HG02623 (cell line): ENCODE measurements at regions not wholly inside any gene's neighbourhood (a gene's known extent, or its start where the extent isn't known, plus 50 kb on each side); places are given as distances from the start of the nearest gene placed in this dataset.

ENCODE experiments used
- ATAC-seq: cut with Tn5 transposase; IDR thresholded peaks from one replicate; pipeline ENCODE4 v1.9.1; 2021; ENCODE audit warnings: moderate library complexity; ENCODE audit not compliant: unreplicated experiment

DNA sequence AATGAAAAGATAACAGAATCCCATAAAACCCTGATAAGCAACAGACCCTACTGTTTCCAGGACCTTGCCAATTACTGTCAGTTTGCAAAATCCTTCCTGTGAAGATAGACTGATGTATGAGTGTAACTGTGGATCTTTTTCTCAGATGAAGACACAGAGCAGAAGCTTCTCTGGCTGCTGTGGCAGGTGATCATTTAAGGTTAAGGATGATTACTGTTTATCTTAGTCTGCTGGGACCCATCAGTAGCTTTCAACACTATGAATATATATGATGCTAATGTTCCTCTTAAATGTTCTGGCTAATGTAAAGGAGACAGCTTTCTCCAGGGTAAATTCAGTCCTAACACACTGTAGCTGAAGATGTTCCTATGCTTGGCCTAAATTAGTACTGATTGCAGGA is 56.0 kb upstream of the CTTNBP2 start:
- no peak for ATAC-seq

DNA sequence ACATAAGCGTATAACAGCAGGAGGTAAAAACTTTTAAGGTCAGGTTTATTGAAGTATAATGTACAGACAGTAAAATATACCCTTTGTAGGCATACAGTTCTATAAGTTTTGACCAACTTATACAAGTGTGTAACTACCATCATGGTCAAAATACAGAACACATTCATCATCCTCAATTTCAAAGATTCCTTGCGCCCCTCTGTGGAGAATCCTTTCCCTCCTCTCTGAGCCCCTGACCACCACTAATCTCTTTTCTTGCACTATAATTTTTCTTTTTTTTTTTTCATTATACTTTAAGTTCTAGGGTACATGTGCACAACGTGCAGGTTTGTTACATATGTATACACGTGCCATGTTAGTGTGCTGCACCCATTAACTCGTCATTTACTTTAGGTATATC is 58.1 kb upstream of the CTTNBP2 start:
- ATAC-seq = no peak

DNA sequence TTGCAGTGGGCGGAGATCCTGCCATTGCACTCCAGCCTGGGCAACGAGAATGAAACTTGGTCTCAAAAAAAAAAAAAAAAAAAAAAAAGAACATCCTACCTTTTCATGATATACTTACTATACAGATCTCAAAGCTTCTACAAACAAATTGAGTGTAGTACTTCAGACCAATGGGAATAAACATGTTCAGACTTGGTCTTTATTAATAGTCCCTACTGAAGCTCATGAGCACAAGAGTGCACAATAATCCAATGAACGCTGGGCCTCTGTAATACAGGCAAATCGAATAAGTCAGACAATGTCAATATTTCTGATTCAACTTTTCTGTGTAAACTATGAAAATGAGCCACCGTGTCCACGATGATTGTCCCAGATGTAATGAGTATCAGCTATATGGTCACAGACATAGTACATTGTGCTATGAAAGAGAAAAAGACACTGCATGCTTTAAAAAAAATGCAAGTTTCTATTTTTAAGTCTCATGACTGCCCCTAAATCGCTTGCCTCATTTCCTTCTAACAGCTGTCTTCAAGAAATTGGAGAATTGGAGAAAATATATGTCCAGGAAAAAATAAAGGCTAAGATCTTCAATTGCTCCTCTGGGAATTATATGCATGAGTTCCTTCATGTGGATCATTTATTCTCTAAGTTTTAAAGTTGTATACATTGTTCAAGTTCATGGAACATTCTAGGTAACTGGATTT is 64.0 kb upstream of the CTTNBP2 start:
- no peak for ATAC-seq

DNA sequence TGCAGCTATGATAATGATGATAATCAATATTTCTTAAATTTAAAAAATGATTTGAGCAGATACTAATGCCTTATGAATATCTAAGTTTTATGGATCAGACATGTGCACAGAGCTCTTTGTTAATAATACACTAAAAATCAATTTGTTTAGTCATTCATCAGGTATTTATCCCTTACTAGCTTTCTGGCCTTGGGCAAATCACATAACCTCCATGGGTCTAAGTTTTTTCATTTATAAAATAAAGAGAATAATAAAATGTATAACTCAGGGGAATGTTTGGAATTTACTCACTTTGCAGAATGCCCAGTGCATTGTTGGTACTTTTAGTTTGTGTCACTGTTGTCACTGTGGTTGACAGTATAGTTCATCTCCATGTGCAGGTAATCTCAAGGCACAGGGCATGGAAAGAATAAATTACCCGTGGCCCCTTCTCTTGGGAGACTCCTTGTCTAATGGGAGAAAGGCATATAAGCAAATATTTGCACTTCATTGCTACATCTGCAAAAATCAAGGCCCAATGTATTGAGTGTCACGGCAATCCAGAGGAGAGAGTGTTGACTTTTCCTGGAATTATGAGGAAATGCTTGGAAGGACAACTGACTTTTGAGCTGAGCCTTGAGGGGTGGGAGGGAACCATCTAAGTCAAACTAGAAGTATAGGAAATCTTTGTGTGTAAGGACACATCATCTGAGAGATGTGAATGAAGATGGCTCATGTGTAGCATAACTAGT is 64.7 kb upstream of the CTTNBP2 start:
- no peak for ATAC-seq

DNA sequence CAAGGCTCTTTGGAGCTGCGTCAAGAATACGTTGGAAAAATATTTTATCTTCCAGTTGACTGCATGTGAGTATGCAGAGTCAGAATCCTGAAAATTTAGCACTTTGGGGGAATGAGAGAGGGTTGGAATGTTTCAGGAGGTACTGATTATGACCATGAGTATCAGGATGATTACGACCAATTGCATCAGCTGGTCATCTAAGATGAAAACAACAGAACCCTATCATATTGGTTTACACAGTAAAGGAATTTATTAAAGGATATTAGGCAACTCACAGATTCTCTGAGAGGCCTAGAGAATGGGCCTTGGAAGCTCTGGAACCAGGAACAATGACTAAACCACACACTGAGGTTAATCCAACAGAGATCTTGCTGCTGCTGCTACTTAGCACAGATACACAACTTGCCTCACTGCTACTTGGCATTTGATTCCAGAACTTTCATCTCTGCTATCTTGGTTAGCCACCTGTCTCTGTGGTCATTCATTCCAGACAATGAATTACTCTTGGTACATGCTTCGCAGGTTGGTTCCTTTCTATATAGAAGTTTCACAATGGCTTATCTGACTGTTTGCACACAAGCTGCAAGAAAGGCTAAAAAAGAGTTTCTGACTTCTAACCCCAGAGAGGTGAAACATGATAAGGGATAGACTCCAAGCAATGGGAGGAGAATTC is 68.0 kb upstream of the CTTNBP2 start:
- ATAC-seq = no peak

DNA sequence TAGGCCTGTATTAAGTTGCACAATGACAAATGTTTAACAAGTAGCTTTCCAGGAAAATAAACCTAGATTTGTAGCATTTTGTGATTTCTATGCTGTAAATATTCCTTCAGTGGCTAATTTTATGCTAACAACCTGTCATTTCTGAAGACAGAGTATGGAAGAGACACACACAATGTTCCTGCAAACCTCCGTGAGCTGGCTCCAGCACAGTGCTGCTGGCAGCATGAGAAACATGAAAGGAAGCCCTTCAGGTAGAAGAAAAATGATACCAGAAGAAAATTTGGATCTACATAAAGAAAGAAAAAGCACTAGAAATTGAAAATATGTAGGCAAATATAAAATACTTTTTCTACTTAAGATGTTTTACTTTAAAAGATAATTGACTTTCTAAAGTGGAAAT is 69.5 kb upstream of the CTTNBP2 start:
- no peak for ATAC-seq

DNA sequence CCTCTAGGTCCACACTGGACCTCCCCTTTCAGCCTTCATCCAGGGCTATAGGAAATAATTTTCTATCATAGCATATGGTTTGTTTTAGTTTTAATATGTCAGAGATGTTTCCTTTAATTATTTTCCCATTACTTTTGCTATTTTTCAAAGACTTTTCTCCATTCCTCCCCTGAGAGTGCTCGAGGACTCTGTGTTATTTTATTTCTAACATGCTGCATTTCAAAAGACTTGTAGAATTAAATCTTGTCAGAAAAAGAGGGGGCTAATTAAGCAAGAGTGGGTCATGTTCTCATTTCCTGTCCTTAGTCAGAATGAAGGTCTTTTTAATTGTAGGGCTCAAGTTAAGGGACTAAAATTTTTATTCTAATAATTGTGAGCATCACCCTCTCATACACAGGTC is 71.6 kb upstream of the CTTNBP2 start:
- no peak for ATAC-seq

DNA sequence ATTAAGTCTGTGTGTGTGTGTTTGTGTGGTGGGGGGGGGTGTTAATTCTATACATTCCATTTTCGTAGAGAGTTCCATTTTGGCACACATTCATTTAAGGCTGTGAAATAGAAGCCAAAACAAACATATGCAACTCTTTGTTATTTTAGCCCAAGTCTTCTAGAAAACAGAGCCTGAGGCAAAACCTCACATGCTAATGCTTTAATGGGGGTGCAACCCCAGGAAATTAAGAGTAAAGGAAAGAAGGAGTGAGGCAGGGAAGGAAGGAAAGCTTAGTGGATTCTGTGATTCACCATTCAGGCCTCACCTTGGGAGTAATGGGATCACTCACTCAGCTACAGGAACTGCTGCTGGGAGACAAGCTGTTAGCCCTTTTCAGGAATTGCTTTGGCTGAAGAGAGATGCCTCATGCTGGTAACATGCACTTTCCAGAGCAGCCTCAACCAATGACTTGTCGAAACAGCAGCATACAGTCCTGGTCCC is 73.0 kb upstream of the CTTNBP2 start:
- no peak for ATAC-seq

DNA sequence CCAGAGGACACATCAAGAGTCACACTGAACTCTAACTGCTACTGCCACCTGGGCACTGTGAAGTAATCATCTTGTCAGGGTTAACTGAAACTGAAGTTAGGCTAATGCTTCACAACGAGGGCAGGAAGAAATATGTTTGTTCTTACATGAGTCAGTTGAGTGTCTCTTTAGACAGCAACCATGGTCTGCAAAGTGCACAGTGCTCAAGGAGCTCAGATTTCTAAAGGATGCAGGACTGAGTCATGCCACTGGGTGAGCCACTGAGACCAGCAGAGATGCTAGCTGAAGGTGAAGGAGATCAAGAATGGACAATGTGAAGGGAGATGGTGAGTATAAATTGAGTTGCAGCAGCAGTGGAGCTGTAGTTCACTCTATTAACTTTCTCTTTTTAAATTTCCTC is 76.0 kb upstream of the CTTNBP2 start:
- no peak for ATAC-seq

DNA sequence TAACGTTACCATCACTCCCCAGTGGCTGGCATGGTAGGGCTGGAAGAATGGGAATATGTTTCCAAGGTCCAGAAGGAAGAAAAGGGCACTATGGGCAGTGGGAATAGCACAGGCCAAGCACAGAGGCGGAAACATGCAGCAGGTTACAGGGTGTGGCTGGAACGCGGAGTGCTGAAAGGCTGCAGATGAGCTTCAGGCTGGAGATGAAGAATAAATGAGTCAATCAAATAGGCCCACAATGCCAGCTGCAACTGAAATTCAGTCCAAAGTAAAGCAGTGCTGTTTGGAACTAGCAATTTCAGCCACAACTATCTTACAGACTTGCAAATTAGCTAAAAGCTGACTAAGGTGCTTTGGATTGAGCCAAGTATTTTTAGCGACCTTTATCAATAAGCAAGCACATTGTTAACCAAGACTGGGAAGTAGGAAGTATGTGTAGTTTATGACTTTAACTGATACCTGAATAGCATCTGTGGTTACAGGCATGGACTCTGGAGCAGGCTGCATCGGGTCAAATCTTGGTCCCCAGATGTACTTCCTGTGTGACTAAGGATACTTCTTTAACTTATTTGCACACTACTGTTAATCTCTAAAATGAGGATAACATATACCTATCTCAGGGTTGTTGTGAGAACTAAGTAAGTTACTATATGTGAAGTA is 77.5 kb upstream of the CTTNBP2 start:
- ATAC-seq = no peak

DNA sequence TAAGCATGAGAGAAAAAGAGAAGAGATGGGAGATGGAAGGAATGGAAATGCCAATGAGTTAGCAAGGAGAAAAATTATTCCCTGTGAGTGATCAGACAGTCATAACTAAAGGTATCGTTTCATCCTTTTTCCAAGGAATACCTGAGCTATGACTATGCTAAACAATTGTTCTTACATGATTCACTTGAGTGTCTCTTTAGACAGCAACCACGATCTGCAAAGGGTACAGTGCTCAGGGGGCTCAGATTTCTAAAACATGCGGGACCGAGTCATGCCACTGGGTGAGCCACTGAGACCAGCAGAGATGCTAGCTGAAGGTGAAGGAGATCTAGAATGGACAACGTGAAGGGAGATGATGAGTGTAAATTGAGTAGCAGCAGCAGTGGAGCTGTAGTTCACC is 78.0 kb upstream of the CTTNBP2 start:
- no peak for ATAC-seq

DNA sequence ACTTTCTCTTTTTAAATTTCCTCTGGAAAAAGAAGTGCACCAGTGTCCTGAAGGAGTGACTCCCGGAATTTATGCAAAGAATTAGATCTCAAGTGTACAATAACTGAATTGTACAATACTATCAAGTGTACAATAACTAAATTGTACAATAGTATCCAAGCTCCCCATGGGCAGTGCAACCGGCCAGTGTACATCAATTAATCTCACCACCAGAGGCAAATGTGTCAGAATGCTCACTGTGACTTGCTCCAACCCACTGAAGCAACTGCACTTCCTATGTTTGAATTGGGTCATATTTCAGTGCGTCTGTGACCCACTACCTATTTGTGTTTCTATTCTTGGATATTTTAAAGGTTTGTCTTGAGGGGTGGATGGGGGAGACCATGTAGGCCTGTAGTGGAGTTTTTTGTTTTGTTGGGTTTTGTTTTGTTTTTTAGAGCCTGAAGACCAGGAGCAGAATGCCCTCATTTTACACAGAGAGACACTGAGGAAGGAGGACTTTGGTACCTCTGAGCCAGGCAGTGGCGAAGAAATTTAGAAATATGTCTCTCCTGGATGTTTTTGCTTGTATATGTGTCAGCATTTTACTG is 78.5 kb upstream of the CTTNBP2 start:
- no peak for ATAC-seq

DNA sequence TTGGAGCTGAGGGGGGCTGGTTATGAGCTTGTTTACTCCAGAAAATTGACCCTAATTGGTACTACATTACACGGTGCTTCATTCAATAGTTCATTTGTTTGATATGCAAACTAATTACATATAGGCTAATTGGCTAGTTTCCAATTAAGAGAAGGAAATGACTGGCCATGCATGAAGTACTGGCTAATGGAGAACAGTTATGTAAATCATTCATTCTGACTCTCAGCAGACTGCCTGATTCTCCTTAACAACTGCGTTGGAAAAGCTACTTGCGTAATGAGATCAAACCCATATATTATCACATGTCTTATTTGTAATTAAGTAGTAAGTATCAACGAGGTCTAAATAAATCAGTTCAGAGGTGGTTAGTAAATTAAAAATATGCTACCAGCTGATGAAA is 81.8 kb upstream of the CTTNBP2 start:
- no peak for ATAC-seq

DNA sequence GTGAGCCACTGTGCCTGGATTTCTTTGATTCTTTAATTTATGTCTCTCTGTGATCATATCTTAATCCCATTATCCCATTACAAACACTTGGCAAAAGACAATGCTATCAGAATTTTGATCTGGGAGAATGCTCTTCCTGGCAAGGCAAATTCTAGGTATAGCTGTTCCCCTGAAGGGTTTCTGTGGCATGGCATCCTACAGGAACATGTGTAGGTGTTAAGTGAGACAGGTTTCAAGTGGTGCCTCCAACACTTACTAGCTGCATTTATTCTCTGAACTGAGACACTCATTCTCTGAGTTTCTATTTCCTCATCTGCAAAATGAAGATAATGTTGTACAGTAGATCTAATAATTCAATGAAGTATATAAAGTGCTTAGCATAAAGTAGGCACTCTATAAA is 87.1 kb upstream of the CTTNBP2 start:
- ATAC-seq = no peak

DNA sequence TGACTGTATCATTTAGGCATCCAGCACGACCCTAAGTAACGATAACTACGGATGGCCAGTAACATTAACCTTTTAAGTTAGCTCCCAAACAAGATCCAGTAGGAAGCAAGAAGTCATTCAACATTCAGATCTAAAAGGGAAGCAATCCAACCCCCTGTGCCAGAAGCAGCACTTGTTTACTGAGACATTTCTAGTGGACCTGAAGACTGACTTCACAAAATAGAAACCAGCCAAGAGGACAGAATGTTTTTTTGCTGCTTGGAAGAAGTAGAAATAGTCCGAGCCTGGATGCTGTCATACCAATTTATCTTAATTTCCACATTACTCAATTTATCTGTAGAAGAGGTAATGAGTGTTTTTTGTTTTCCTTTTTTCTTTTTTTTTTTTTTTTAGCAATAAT is 88.0 kb upstream of the CTTNBP2 start:
- no peak for ATAC-seq

DNA sequence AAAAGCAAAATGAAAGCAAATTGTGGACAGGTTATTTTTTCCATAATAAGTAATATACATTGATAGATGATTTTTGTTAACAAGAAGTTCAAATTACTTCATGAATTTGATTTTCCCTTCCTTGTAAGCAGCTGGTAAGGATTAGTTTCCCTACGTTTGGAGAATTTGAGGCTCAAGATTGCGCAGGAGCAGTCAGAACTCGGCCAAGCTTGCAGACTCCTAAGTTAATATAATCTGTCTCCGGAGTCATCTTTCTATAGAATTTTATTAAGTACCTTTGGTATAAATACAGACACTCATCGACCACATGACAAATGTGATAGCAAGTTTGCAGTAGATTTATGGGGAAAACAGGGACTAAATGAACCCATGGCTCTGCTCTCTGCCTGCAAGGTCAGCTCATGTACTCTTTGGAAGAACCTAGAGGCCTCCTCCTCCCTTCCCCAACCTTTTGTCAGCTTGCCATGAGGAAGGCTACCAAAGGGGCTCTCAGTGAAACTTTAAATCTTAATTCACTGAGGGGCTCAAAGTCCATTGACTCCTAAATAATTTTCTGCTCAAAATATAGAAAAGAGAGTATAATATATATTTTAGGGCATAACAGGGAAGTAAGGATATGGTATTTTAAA is 89.2 kb upstream of the CTTNBP2 start:
- no peak for ATAC-seq

DNA sequence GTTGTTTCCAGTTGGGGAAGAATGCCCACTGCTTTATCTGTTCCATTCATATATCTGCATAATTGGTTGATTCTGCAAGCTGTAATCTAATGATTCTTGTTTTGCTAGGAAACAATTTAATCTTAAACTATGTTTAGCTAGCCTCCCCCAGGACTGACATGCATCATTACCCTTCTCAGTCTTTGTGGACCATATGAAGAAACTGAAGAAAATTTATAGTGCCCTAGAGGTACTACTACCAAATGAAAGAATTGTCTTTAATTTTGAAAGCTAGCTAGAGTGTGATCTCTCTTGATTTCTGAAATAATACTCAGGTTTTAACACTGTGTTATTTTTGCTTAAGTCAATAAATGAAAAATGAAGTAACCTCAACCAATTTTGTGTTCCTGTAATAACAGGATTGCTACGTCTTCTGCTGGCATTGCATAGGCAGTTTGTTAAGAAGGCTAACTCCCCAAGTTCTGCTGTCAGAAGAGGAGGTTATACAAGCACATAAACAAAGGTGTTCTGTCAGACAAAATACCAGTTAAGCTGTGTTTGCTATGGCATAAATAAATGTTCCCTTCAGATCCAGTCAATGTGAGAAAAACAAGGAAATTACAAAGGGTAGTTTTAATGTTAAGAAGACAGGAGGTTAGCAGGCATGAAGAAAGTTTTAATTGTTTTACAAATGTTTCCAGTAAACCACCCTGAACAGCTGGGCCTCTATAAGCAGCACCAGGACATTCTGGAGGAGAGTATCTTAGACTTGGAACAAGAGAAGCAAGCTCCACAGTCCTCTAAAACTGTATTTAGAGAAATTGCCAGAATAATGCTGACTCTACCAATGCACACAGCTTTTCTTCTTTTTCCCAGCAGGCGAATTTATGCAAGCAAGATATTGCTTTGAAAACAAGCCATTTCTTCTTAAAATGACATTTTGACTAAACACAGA is 90.3 kb upstream of the CTTNBP2 start:
- ATAC-seq = no peak

DNA sequence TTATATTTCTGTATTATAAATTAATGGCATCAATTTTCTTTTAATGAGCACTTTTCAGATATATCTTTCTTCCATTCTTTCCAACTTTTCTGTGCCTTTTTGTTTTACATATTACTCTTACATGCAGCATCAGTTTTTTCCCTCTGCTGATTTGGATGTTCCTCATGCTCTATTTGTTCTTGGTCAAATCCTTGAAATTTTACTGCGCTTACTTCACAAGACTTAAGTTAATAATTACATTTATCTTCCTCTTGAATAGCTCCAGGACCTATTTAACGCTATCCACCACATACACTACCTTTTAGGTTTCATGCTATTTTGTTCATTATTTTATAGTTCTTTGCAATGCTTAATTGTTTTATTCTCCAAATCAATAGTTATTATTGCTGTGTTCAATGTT is 97.6 kb upstream of the CTTNBP2 start:
- ATAC-seq = no peak

DNA sequence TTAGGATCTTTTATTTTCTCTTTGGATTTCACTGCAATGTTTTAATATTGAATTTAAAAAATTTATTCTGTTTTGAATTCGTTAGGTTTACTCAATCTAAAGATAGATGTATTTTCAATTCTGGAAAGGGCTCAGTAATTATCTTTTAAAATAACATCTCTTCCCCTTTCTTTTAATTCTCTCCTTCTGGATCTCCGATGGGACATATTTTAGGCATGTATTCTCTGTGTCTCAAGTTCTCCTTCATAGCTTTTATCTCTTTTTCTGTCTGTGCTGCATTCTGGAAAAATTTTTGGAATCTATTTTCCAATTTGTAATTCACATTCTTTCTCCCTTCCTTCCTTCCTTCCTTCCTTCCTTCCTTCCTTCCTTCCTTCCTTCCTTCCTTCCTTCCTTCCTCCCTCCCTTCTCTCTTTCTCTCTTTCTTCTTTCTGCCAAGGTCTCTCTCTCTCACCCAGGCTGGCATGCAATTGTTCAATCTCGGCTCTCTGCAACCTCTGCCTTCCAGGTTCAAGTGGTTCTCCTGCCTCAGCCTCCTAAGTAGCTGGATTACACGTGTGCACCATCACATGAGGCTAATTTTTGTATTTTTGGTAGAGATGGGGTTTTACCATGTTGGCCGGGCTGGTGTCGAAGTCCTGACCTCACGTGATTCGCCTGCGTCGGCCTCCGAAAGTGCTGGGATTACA is 98.5 kb upstream of the CTTNBP2 start:
- ATAC-seq = no peak
